Ishikawa (cell line): ENCODE measurements at regions not wholly inside any gene's neighbourhood (a gene's known extent, or its start where the extent isn't known, plus 50 kb on each side); places are given as distances from the start of the nearest gene placed in this dataset.

Experiments used
- CEBPB ChIP-seq: IDR thresholded peaks from 2 replicates; pipeline ENCODE4 v1.6.1; 2012
- CREB1 ChIP-seq: IDR thresholded peaks from 2 replicates; pipeline ENCODE4 v1.6.1; 2012; ENCODE audit warnings: low read depth
- EGR1 ChIP-seq: IDR thresholded peaks from 2 replicates; pipeline ENCODE4 v1.6.1; 2012
- EP300 ChIP-seq: IDR thresholded peaks from 2 replicates; pipeline ENCODE4 v1.6.1; 2012; ENCODE audit warnings: borderline replicate concordance
- NFIC ChIP-seq: IDR thresholded peaks from 2 replicates; pipeline ENCODE4 v1.6.1; 2012
- RAD21 ChIP-seq: IDR thresholded peaks from 2 replicates; pipeline ENCODE4 v1.6.1; 2012; ENCODE audit warnings: low read depth
- TAF1 ChIP-seq: IDR thresholded peaks from 2 replicates; pipeline ENCODE4 v1.6.1; 2012; ENCODE audit warnings: low read depth, mild to moderate bottlenecking
- TCF12 ChIP-seq: IDR thresholded peaks from 2 replicates; pipeline ENCODE4 v1.6.1; 2012; ENCODE audit warnings: low read depth
- TEAD4 ChIP-seq: IDR thresholded peaks from 2 replicates; pipeline ENCODE4 v1.6.1; 2012
- YY1 ChIP-seq: IDR thresholded peaks from 2 replicates; pipeline ENCODE4 v1.6.1; 2012; ENCODE audit warnings: low read depth
- ZBTB7A ChIP-seq: IDR thresholded peaks from 2 replicates; pipeline ENCODE4 v1.6.1; 2012; ENCODE audit warnings: low read depth
- TF ChIP-seq, protein P1 (sequence below): IDR thresholded peaks from 2 replicates; pipeline ENCODE4 v1.6.1; 2012; ENCODE audit warnings: low read depth, mild to moderate bottlenecking
- TF ChIP-seq, protein P2 (sequence below): IDR thresholded peaks from 2 replicates; pipeline ENCODE4 v1.6.1; 2012
- TF ChIP-seq, protein P3 (sequence below): IDR thresholded peaks from 2 replicates; pipeline ENCODE4 v1.6.1; 2012

- TF ChIP-seq EGR1 (no peak), ZBTB7A (no peak), RAD21 (no peak), CREB1 (no peak), TAF1 (no peak), EP300 (no peak), TCF12 (no peak), TEAD4 (no peak), CEBPB (no peak), YY1 (no peak), NFIC (no peak)
- TF ChIP-seq, protein P1, sequence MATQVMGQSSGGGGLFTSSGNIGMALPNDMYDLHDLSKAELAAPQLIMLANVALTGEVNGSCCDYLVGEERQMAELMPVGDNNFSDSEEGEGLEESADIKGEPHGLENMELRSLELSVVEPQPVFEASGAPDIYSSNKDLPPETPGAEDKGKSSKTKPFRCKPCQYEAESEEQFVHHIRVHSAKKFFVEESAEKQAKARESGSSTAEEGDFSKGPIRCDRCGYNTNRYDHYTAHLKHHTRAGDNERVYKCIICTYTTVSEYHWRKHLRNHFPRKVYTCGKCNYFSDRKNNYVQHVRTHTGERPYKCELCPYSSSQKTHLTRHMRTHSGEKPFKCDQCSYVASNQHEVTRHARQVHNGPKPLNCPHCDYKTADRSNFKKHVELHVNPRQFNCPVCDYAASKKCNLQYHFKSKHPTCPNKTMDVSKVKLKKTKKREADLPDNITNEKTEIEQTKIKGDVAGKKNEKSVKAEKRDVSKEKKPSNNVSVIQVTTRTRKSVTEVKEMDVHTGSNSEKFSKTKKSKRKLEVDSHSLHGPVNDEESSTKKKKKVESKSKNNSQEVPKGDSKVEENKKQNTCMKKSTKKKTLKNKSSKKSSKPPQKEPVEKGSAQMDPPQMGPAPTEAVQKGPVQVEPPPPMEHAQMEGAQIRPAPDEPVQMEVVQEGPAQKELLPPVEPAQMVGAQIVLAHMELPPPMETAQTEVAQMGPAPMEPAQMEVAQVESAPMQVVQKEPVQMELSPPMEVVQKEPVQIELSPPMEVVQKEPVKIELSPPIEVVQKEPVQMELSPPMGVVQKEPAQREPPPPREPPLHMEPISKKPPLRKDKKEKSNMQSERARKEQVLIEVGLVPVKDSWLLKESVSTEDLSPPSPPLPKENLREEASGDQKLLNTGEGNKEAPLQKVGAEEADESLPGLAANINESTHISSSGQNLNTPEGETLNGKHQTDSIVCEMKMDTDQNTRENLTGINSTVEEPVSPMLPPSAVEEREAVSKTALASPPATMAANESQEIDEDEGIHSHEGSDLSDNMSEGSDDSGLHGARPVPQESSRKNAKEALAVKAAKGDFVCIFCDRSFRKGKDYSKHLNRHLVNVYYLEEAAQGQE: no peak
- TF ChIP-seq, protein P2, sequence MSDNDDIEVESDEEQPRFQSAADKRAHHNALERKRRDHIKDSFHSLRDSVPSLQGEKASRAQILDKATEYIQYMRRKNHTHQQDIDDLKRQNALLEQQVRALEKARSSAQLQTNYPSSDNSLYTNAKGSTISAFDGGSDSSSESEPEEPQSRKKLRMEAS: no peak
- TF ChIP-seq, protein P3, sequence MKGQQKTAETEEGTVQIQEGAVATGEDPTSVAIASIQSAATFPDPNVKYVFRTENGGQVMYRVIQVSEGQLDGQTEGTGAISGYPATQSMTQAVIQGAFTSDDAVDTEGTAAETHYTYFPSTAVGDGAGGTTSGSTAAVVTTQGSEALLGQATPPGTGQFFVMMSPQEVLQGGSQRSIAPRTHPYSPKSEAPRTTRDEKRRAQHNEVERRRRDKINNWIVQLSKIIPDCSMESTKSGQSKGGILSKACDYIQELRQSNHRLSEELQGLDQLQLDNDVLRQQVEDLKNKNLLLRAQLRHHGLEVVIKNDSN: no peak
Observed at GRCh38 chr13:109383683-109384082, 402.7 kb downstream of the IRS2 start.
